ENCODE measurements at regions not wholly inside any gene's neighbourhood (a gene's known extent, or its start where the extent isn't known, plus 50 kb on each side); places are given as distances from the start of the nearest gene placed in this dataset.
A peak's percentile ranks its signal among the peaks of the same experiment; 100 is the strongest.
"Not testable (repeated sequence)": the region's sequence is repeated elsewhere in the genome, so short reads cannot be mapped to it uniquely, and the experiment has no call there.

- Histone ChIP-seq H3K4me1 (replicated peaks in 1 of 2) (peaks cover 0 to 3% of the 10 kb centered on the region in 2 donors), H3K4me3 (no peak overlapping the region), H3K27ac (no peak overlapping the region), H3K9me3 (replicated peaks in 1 of 3) (no peaks in the 10 kb centered on the region), H3K36me3 (replicated peaks in 1 of 2) (no peaks in the 10 kb centered on the region), H3K27me3 (no peaks in the 10 kb centered on the region)
- WGBS, 4 donors, result 43 to 59% (median 47%) methylated on average over 5 of the region's 5 CpGs
- TF ChIP-seq POLR2A (IDR thresholded peaks at IDR 0.05) (no peak), CTCF (IDR thresholded peaks at IDR 0.05) (no peak)
- no peak for DNase-seq
- intact Hi-C loops (cut with DNase I), result no loop called here
Measured at GRCh38 chr12:96112733-96113132, 77.3 kb upstream of the LTA4H start.

- no peak for DNase-seq
- Histone ChIP-seq H3K9me3 (replicated peaks in 1 of 3) (no peaks in the 10 kb centered on the region), H3K36me3 (replicated peaks in 1 of 2) (no peaks in the 10 kb centered on the region), H3K27me3 (no peaks in the 10 kb centered on the region), H3K4me1 (replicated peaks in 1 of 2) (no peaks in the 10 kb centered on the region), H3K27ac (no peak overlapping the region), H3K4me3 (no peak overlapping the region)
- 11 to 21% (median 14%) methylated on average over 3 of the region's 3 CpGs for WGBS, 4 donors
- TF ChIP-seq POLR2A (IDR thresholded peaks at IDR 0.05) (no peak), CTCF (IDR thresholded peaks at IDR 0.05) (no peak)
- intact Hi-C loops (cut with DNase I), result no loop called here
Measured at GRCh38 chr12:96117460-96117859, 76.7 kb upstream of the ELK3 start.

- intact Hi-C loops (cut with DNase I), result no loop called here
- TF ChIP-seq POLR2A (IDR thresholded peaks at IDR 0.05) (no peak), CTCF (IDR thresholded peaks at IDR 0.05) (peak in 1 of 6 experiments; percentile 11)
- peak in 1 of 7 donors; percentile 8 for DNase-seq
- Histone ChIP-seq H3K9me3 (replicated peaks in 1 of 3) (no peaks in the 10 kb centered on the region), H3K4me3 (no peak overlapping the region), H3K27me3 (no peaks in the 10 kb centered on the region), H3K27ac (peak overlapping the region in 1 of 5 donors; percentile 45), H3K4me1 (replicated peaks in 1 of 2) (no peaks in the 10 kb centered on the region), H3K36me3 (replicated peaks in 1 of 2) (no peaks in the 10 kb centered on the region)
- 55 to 68% (median 63%) methylated on average over 4 of the region's 4 CpGs for WGBS, 4 donors
Measured at GRCh38 chr12:96120359-96121100, 73.6 kb upstream of the ELK3 start.

GRCh38 chr12:96121271-96121711, 72.9 kb upstream of the ELK3 start:
- Histone ChIP-seq H3K27me3 (no peaks in the 10 kb centered on the region), H3K36me3 (replicated peaks in 1 of 2) (no peaks in the 10 kb centered on the region), H3K9me3 (replicated peaks in 1 of 3) (no peaks in the 10 kb centered on the region), H3K4me3 (no peak overlapping the region), H3K27ac (peak overlapping the region in 1 of 5 donors; percentile 45), H3K4me1 (replicated peaks in 1 of 2) (no peaks in the 10 kb centered on the region)
- WGBS, 4 donors, result 34 to 55% (median 42%) methylated on average over 4 of the region's 4 CpGs
- no peak for TF ChIP-seq POLR2A (IDR thresholded peaks at IDR 0.05)
- TF ChIP-seq CTCF (IDR thresholded peaks at IDR 0.05), result no peak
- no peak for DNase-seq
- intact Hi-C loops (cut with DNase I), result no loop called here

DNA sequence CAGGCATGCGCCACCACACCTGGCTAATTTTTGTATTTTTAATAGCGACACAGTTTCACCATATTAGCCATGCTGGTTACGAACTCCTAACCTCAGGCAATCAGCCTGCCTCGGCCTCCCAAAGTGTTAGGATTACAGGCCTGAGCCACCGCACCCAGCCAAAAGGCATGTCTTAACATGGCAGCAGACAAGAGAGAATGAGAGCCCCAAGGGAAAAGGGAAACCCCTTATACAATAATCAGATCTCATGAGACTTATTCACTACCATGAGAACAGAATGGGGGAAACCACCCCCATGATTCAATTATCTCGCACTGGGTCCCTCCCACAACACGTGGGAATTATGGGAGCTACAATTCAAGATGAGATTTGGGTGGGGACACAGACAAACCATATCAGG, 65.9 kb upstream of the ELK3 start:
- 86 to 92% (median 88%) methylated on average over 7 of the region's 7 CpGs for WGBS, 4 donors
- H3K27me3 ChIP-seq; H3K9me3 ChIP-seq (replicated peaks in 1 of 3); H3K36me3 ChIP-seq (replicated peaks in 1 of 2); H3K4me3 ChIP-seq; DNase-seq; H3K4me1 ChIP-seq (replicated peaks in 1 of 2); H3K27ac ChIP-seq; intact Hi-C loops (cut with DNase I): not testable (repeated sequence)

Data from adrenal gland (tissue), 9 donors.